HG03432 (cell line): ENCODE measurements at regions not wholly inside any gene's neighbourhood (a gene's known extent, or its start where the extent isn't known, plus 50 kb on each side); places are given as distances from the start of the nearest gene placed in this dataset.
"Not testable (repeated sequence)": the region's sequence is repeated elsewhere in the genome, so short reads cannot be mapped to it uniquely, and the experiment has no call there.

ENCODE experiments used
- ATAC-seq: cut with Tn5 transposase; IDR thresholded peaks from one replicate; pipeline ENCODE4 v1.9.1; 2021; ENCODE audit warnings: mild to moderate bottlenecking, moderate library complexity; ENCODE audit not compliant: unreplicated experiment

DNA sequence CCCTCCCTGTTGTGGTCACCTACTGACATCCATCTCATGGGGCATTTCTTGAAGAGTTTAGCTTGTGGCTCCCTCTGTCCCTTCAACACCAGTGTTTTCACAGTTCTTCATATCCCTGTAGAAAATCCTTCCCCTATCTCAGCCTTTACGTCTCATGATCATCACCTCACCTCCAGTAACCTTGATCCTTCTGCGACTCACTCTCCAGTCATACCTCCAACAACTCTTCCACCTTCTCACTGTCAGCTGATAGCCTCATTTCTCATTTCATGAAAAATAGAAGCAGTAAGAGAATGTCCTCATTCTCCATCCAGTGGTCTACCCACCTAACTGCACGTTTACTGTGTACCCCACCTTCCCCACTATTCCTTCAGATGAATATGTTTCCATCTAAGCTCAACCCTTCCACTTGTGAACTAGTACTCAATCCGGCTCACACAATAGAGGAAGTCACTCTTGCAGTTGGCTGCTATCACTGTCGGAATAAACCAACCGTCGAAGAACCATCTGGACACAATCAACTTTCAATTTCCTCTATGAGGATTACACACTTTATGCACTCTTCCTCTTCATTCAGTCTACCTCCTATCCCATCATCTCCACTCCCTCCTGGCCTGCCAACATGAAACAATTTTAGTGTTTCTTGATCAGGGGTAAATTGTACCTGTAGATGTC lies 256.0 kb downstream of the AHR start:
- no peak for ATAC-seq

DNA sequence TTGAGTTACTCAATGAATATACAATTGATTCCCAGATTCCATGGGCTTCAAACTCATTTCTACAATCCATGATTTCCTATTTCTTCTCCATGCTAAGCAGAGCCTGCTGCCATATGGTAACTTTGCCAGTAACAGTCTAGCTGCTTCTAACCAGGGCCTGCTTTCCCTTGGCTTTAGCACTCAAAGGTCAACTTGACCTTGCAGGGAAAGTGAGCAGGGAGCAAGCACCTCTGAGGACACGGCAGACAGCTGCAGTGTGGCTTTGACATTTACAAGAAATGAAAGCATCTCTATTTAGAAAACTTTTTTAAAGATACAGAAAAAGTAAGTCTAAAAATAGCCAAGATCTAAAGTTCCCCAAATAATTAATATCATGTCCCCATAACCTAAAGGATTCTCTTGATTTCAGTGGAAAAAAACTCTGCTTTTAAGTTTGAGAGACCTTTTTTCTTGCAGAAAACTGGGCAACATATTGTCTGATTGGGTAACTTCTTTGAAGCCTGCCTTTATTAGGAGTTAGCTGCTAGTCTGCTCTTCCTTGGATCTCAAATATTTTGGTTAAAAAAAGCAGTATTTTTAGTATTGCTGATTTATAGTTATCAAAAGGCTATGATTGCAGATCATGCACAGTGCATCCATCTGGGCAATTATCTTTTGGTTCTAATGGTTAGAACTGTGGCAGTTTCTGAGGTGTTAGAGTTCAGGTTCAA lies 257.9 kb downstream of the AHR start:
- no peak for ATAC-seq

DNA sequence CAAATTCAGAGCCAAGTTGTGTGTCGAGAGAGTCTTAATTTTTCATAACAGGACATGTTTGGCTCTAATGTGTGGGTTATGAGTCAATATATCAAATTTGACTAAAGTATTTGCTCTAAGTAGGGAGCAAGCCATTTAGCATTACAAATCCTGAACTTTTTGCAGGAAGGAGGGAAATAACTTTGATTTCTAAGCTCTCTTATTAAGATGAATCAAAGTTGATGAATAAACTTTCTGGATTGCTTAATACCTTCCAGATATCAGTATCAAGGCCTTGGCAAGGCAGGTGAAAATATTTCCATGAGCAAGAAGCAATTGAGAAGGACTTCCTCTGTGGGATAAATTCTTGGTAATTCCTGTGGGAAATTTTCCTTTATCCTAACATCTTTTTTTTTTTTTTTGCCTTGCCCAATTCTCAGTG lies 258.8 kb downstream of the AHR start:
- ATAC-seq: no peak

DNA sequence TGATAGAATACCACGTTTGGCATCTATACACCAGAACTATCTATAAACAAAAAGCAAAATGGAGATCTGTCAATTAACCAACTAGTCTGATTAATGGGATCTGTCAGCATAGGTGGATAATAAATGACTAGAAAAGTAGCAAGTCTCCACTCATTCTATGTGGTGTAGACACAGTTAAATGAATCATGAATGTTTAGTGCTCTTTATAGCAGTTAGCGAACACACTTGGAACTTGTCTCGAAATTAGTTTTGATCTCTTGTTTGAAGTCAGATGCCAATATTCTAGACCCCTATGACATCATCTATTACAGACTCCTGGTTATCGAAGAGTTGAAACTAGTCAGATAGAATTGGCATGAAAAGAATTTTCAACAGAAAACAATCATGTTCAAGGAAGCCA lies 259.7 kb downstream of the AHR start:
- no peak for ATAC-seq

DNA sequence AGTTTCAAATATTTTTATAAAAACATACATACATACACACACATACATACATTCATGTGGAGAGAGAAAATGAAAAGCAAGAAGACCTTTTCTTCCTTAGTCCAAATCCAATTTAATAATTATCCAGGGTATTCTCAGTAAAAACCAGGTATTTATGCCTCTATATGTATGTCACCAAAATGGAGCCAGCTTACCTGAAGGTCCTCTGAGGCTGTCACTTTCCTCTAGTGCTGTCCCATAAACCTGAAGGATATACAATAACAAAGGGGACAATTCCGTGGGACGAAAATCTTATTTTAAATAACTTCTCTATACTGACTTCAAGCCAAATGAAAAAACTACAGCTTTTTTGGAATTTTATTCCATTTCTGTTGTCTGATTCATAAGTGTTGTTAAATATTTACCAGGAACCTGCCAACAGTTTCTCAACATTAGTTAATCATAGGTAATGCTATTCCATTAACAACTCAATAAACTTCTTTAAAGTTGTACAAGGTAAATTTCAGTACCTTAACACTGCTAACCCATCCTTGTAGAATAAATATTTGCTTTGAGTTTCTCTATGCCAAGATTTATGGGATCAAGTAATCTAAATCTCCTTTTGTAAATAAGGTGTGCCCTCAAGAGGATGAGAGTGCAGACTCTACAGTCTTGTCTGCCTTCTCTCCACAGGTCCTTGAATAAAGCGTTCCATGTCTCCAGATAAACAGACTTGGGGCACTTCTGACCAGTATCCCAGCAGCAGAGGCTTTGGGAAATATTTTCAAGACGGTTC lies 260.3 kb downstream of the AHR start:
- ATAC-seq: no peak

DNA sequence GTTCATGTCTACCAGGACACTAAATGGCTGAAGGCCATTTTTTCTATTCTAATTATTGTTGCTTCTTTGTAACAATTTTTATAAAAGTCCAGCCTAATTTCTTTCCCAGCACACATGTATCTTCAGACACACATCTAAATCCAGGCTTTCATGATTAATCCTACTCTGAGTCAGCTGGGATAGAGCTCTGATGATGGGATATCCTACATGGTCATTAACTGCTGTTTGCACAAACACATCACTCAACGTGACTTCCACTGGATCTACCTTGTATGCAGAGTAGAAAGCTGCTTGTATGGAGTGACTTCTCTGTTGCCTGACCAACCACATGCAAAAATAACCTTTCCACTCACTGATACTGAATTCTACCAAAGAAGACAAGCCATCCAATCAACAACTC lies 260.9 kb downstream of the AHR start:
- ATAC-seq: no peak

DNA sequence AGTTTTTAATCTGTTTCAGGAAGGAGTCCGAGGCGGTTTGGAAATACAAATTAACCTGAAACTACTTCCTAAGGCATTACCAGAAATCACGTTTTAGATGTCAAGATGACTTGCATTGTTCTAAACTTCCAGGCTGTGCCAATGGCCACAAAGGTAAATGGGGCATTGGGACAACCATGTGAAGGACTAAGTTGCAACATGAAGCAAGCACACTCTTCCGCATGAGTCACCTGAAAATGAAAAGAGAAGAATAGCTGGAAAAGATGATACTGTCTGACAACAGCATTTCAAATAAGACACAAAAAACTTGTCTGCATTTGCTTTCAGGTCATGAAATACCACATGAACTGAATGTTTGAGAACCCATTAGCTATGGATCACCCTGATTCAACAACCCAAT lies 262.1 kb downstream of the AHR start:
- no peak for ATAC-seq

DNA sequence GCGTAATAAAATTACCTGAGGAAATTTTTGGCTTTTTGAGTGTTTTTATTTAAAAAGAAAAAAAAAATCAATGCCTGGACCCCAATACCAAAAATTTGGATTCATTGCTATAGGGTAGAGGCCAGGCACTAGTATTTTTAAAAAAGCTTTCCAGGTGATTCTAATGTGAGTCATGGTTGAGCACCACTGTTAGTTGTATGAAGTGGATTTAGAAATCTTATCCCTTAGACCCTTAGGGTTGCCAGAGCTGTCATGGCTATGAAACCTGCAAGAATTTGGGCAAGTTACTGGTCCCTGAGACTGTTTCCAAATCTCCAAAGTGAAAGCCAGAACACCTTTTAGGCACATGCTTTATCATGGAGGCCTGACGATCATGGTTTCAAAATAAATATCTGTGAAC lies 262.5 kb downstream of the AHR start:
- no peak for ATAC-seq

DNA sequence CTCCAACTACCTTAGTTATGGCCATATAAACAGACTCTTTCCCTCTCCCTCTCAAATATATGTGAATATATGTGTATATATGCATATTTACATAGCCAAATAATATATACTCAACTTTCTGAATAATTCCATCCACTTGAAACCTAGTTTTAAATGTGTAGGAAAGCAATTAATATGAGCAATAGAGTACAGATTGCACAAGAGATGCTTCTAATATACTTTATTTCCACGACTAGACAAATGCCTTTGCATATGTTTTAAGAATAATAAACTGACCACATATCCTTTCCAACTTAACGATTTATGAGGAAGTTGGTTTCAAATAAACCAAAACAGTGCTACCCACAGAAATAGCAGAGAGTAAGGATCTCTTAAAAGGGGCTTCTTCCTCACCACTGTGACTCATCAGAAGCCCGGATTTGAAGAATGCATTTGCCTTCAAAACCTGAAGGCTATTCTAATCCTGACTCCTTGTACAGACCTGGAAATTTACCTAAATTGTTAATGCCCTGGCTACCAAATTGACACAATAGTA lies 266.3 kb downstream of the AHR start:
- ATAC-seq: no peak

DNA sequence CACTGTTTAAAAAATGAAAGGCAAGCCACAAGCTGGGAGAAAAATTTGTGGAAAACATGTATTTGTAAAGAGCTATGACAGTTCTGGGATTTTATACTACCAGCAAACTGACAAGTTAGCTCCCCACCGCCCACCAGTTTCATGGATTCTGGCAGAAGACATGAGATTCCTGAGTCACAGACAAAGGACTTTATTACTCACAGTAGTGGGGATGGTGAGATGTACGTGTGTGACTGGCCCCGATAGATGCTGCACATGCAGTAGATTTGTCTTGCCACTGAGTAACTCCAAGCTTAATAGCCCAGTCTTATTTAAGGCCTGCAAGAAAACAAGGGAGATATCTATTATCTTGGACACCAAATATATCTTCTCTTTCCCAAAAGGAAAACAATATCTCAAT lies 281.7 kb downstream of the AHR start:
- no peak for ATAC-seq

DNA sequence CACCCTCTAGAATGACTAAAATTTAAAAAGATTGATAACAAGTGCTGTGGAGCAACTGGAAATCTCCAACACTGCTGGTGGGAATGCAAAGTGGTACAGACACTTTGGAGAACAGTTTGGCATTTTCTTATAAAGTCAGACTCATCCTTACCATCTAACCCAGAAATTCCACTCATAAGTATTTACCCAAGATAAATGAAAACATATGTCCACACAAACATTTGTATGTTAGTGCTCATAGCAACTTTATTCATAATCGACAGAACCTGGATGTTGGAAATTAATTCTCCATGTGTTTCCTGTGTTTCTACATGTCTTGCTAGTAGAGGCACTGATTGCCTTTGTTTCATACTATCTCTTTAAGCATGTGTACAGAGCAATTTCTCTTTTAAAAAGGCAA lies 282.4 kb downstream of the AHR start:
- no peak for ATAC-seq

DNA sequence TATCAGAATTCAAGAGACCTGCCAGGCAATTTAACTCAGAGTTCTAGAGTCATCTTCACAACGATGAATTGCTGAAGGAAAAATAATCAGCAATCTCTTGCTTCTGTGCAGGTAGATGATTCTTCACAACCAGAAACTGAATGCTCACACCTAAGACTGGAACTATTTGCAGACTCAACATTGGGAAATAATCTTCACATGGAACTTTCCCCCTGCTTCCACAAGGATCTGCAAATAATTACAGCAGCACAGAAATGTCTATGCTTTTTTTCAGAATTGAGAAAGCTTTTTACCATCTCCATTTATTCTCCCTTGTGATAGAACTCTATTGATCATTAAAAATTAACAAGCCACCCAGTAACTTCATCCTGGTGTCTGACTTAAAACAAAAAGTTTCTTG lies 282.8 kb downstream of the AHR start:
- no peak for ATAC-seq

DNA sequence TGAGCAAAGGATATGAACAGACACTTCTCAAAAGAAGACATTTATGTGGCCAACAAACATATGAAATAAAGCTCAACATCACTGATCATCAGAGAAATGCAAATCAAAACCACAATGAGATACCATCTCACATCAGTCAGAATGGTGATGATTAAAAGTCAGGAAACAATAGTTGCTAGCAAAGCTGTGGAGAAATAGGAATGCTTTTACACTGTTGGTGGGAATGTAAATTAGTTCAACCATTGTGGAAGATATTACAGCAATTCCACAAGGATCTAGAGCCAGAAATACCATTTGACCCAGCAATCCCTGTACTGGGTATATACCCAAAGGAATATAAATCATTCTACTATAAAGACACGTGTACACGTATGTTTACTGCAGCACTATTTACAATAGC lies 284.2 kb downstream of the AHR start:
- ATAC-seq: not testable (repeated sequence)

DNA sequence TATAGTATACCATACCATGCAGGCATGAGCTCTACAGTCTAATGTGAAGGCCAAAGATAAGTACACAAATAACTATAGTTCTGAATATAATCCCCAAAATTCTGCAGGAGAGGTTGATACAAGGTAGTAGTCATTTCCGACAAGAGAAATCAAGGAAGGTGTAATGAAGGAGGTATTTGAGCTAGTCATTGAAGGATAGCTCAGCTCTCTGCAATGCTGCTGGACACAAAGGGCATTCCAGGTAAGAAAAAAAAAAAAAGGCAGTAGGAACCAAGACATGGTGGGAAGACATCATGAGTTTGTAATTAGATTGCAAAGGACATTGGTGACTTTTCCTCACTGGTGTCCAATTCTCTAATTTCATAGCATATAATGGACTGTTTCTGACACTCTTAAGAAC lies 285.3 kb downstream of the AHR start:
- ATAC-seq: no peak

DNA sequence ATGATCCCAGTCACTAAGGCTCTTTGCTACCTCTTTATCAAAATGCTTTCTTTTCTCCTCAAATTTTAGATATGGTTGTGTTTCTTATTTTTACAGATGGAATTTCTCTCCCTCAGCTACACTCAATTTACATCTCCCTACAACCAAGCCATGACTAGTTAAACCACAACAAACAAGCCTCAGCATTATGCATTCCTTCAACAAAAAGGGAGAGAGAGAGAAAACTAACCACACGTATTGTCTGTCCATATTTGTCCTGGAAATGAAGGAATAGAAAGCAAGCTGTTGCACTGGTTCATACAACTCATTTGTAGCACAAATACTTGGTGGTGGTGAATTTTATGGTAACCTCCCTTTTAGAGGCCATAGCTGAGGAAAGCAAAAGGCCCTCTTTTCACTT lies 286.4 kb downstream of the AHR start:
- no peak for ATAC-seq

DNA sequence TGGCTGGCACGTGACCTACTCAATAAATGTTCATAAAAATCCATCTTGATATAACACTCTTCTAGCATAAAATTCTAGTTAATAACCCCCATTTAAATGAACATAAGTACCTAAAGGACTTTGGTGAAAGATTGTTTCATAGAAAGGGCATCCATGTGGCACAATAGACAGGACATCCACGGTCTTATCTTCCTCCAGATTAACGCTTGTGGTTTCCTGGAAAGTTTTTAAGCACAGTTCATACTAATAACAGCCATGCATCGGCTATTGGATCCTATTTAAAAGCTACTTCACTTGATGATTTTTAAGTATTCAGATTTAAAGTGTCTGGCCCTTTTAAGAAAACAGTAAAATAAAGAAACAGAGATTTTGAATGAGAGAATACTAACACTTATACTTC lies 288.3 kb downstream of the AHR start:
- no peak for ATAC-seq

DNA sequence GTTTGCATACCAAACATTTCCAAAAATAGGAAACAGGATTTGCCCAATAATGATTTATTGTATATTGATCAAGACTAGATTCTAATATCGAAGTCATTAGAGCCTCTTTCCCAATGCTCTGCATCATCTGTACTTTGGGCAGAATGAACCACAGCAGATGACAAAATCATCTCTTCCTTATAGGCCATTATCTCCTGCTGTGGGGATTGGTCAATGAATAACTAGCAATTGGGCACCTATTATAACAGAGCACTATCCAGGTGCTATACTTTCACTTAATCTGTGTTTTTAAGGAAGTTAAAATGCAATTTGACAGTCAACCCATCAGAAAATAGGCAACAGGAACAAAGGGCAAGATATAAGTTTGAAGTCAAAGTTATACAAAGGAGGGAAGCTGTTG lies 290.3 kb downstream of the AHR start:
- ATAC-seq: no peak

DNA sequence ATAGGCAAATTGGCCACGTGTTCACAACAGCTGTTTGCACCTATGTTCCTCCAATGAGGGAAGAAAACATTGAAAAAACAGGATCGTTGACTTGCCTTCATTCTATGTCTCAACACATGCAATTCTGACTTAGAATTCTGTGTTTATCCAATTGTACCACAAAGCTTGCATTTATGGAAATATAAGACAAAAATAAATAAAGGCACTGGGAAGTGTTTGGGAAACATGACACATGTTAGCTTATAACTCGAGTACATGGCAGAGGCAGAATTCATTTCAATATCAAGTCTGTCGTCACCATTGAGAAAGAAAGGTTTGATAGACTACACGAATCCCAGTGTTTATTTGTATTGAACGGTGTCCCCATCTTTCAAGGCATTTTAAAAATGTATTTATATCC lies 291.2 kb downstream of the AHR start:
- no peak for ATAC-seq

DNA sequence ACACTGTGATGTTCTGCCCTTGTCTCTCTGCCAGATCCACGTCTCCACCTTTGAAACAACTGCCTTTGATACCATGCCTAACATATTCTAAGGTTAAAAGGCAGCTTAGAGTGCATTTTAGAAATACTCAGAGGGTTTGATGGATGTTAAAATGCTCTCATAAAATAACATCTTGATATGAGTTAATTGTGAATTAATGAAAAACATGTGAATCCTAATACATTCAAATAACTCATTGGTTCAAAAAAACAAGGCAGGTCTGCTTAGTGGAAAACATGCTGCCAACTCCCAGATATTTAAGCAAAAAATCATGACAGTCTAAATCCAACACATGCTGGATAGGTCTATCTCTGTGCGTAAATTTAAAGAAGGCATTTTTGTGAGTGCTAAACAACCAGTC lies 291.8 kb downstream of the AHR start:
- no peak for ATAC-seq

DNA sequence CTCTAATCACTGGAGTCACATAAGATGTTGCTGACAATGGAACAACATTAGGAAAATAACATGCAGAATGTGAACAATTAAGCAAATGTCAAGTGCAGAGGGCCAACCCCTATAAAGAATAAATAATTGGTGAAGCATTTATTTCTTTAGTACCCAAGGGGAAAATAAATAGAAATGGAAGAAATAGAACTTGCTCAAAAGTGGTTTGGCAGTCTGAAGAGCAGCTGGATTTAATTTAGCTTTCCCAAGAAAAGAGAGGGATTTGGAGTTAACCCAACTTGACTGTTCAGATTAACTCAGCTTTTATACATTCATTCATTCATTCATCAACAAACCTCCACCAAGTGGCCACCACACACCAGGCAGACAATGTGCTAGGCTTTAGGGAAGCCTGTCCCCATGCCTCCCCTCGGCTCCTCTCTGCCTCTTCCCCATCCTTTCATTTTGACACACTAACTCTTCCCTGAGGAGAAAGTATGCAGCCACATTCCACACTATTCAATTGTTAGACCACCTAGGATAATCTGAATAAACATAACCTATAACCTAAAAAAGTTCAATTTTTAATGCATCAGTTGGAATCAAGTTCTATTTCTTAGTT lies 295.5 kb downstream of the AHR start:
- ATAC-seq: no peak

DNA sequence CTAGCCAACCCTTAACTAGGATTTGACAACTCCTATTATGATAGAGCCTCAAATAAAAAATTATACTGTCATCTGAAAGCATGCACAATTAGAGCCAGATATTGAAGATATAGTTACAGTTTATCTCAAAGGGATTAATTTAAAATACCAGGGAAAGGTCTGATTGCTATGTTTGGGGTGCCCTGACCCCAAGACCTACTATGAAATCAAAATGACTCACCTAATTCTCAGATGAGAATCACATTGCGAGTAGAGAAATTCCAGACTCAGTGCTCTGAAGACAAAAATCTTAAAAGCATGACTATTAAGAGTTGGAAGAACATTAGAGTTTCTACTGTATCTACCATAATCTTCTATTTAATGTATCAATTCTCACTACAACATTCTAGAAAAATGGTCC lies 297.1 kb downstream of the AHR start:
- no peak for ATAC-seq
